Liver (tissue), 8 donors: ENCODE measurements at regions not wholly inside any gene's neighbourhood (a gene's known extent, or its start where the extent isn't known, plus 50 kb on each side); places are given as distances from the start of the nearest gene placed in this dataset.

Experiments
- DNase-seq: peaks from one replicate; pipeline ENCODE4 v3.0.0-alpha.2; 2017; ENCODE audit warnings: low spot score
- H3K27ac ChIP-seq, 2 donors: one replicate each; pipeline ENCODE4 v1.7.0; 2013; ENCODE audit warnings: inconsistent platforms in 2 of 2, low read length in 2 of 2, control low read depth in 1 of 2, low read depth in 1 of 2, mild to moderate bottlenecking in 1 of 2
- H3K27me3 ChIP-seq, 4 donors: one replicate each; pipeline versions ENCODE4 v1.6.1 to v1.7.0; 2013; ENCODE audit warnings: low read length in 3 of 4, inconsistent platforms in 1 of 4, mild to moderate bottlenecking in 1 of 4, moderate library complexity in 1 of 4; ENCODE audit not compliant: control insufficient read depth in 4 of 4, insufficient read depth in 4 of 4
- H3K36me3 ChIP-seq, 4 donors: one replicate each; pipeline versions ENCODE4 v1.6.1 to v1.7.0; 2013; ENCODE audit warnings: low read length in 3 of 4, mild to moderate bottlenecking in 3 of 4, low read depth in 1 of 4, moderate library complexity in 1 of 4; ENCODE audit not compliant: control insufficient read depth in 4 of 4, insufficient read depth in 3 of 4
- H3K4me1 ChIP-seq, 4 donors: one replicate each; pipeline versions ENCODE4 v1.6.1 to v1.7.0; 2013; ENCODE audit warnings: low read length in 3 of 4, mild to moderate bottlenecking in 3 of 4, moderate library complexity in 1 of 4; ENCODE audit not compliant: control insufficient read depth in 4 of 4, insufficient read depth in 4 of 4
- H3K4me3 ChIP-seq, 3 donors: one replicate each; pipeline versions ENCODE4 v1.6.1 to v1.7.0; 2013; ENCODE audit warnings: low read length in 3 of 3, control low read depth in 1 of 3, low read depth in 1 of 3, mild to moderate bottlenecking in 1 of 3
- H3K9ac ChIP-seq, 2 donors: one replicate each; pipeline ENCODE4 v1.7.0; 2013; ENCODE audit warnings: low read length in 2 of 2, mild to moderate bottlenecking in 2 of 2, moderate library complexity in 2 of 2, control low read depth in 1 of 2, low read depth in 1 of 2
- H3K9me3 ChIP-seq, 4 donors: one replicate each; pipeline versions ENCODE4 v1.6.1 to v1.7.0; 2013; ENCODE audit warnings: low read length in 3 of 4; ENCODE audit not compliant: control insufficient read depth in 4 of 4
- ATF3 ChIP-seq: IDR thresholded peaks from 2 replicates; pipeline ENCODE4 v1.6.1; 2016; ENCODE audit warnings: antibody characterized with exemption
- CTCF ChIP-seq: fragments of 150-350 bp; IDR thresholded peaks from 2 replicates; pipeline ENCODE4 v1.5.1; 2017; ENCODE audit warnings: improper control_type of control experiment, low read depth, low read length; ENCODE audit not compliant: missing input control
- EGR1 ChIP-seq, 2 donors: IDR thresholded peaks; 2 replicates each; pipeline ENCODE4 v1.6.1; 2016 to 2018; ENCODE audit warnings: antibody characterized with exemption in 2 of 2, low read depth in 2 of 2
- FOXA1 ChIP-seq: IDR thresholded peaks from 2 replicates; pipeline ENCODE4 v1.6.1; 2016; ENCODE audit warnings: antibody characterized with exemption
- FOXA2 ChIP-seq: IDR thresholded peaks from 2 replicates; pipeline ENCODE4 v1.6.1; 2016; ENCODE audit warnings: antibody characterized with exemption
- GABPA ChIP-seq, 2 donors: IDR thresholded peaks in 1 of 2; conservative IDR thresholded peaks in 1 of 2; 2 replicates each; pipeline ENCODE4 v1.6.1; 2016; ENCODE audit warnings: antibody characterized with exemption in 2 of 2, mild to moderate bottlenecking in 1 of 2, moderate library complexity in 1 of 2
- HNF4A ChIP-seq, 2 donors: conservative IDR thresholded peaks; 2 replicates each; pipeline ENCODE4 v1.6.1; 2016; ENCODE audit warnings: antibody characterized with exemption in 2 of 2, mild to moderate bottlenecking in 2 of 2
- HNF4G ChIP-seq: IDR thresholded peaks from 2 replicates; pipeline ENCODE4 v1.6.1; 2016; ENCODE audit warnings: antibody characterized with exemption
- JUND ChIP-seq, 2 donors: IDR thresholded peaks; 2 replicates each; pipeline ENCODE4 v1.6.1; 2016; ENCODE audit warnings: antibody characterized with exemption in 2 of 2
- MAX ChIP-seq: IDR thresholded peaks from 2 replicates; pipeline ENCODE4 v1.6.1; 2016; ENCODE audit warnings: antibody characterized with exemption
- NR2F2 ChIP-seq: IDR thresholded peaks from 2 replicates; pipeline ENCODE4 v1.6.1; 2016; ENCODE audit warnings: antibody characterized with exemption
- RAD21 ChIP-seq, 2 donors: IDR thresholded peaks; 2 replicates each; pipeline ENCODE4 v1.6.1; 2016; ENCODE audit warnings: antibody characterized with exemption in 2 of 2, mild to moderate bottlenecking in 2 of 2
- REST ChIP-seq: IDR thresholded peaks from 2 replicates; pipeline ENCODE4 v1.6.1; 2016; ENCODE audit warnings: antibody characterized with exemption, mild to moderate bottlenecking
- RXRA ChIP-seq, 2 donors: IDR thresholded peaks; 2 replicates each; pipeline ENCODE4 v1.6.1; 2017 to 2018; ENCODE audit warnings: antibody characterized with exemption in 2 of 2, mild to moderate bottlenecking in 1 of 2
- SP1 ChIP-seq: IDR thresholded peaks from 2 replicates; pipeline ENCODE4 v1.6.1; 2018; ENCODE audit warnings: antibody characterized with exemption, mild to moderate bottlenecking
- TAF1 ChIP-seq: conservative IDR thresholded peaks from 2 replicates; pipeline ENCODE4 v1.6.1; 2016; ENCODE audit warnings: antibody characterized with exemption, mild to moderate bottlenecking
- YY1 ChIP-seq: IDR thresholded peaks from 2 replicates; pipeline ENCODE4 v1.6.1; 2016; ENCODE audit warnings: antibody characterized with exemption, mild to moderate bottlenecking
- ZBTB33 ChIP-seq: IDR thresholded peaks from 2 replicates; pipeline ENCODE4 v1.6.1; 2016; ENCODE audit warnings: antibody characterized with exemption
- WGBS: extraction: QIAGEN DNeasy Blood & Tissue Kit; methylation state at CpG from one replicate; pipeline ENCODE4 v1.1.7; 2013; 5-methylcytosine and 5-hydroxymethylcytosine counted together
- donor health status: healthy.
- donor health status: healthy.
- donor health status: healthy.
- donor health status: healthy.
- donor health status: healthy.

GRCh38 chr16:77132051-77132618, 58.9 kb upstream of the MON1B start:
- WGBS: 28% methylated on average over 3 of the region's 3 CpGs
- Histone ChIP-seq H3K36me3 (no peaks in the 10 kb centered on the region), H3K4me1 (no peaks in the 10 kb centered on the region), H3K27ac (no peak overlapping the region), H3K27me3 (no peaks in the 10 kb centered on the region), H3K9me3 (peaks cover 0 to 5% (median 2%) of the 10 kb centered on the region in 4 donors), H3K4me3 (no peak overlapping the region), H3K9ac (no peak overlapping the region)
- TF ChIP-seq JUND (IDR thresholded peaks at IDR 0.05): no peak
- TF ChIP-seq RAD21 (IDR thresholded peaks at IDR 0.05): no peak
- TF ChIP-seq YY1: no peak
- TF ChIP-seq HNF4A (conservative IDR thresholded peaks at IDR 0.05): no peak
- no peak for TF ChIP-seq NR2F2
- TF ChIP-seq SP1: no peak
- no peak for TF ChIP-seq EGR1 (IDR thresholded peaks at IDR 0.05; ENCODE audit: low read depth in 2 of 2)
- no peak for TF ChIP-seq ZBTB33
- TF ChIP-seq MAX: no peak
- no peak for TF ChIP-seq GABPA (IDR thresholded peaks at IDR 0.05 in 1 of 2, conservative IDR thresholded peaks at IDR 0.05 in 1 of 2)
- TF ChIP-seq TAF1: no peak
- no peak for TF ChIP-seq FOXA1
- no peak for TF ChIP-seq FOXA2
- no peak for TF ChIP-seq HNF4G
- no peak for TF ChIP-seq RXRA (IDR thresholded peaks at IDR 0.05)
- no peak for TF ChIP-seq ATF3
- TF ChIP-seq CTCF: no peak
- DNase-seq: no peak

- no peak for TF ChIP-seq RAD21 (IDR thresholded peaks at IDR 0.05)
- no peak for TF ChIP-seq FOXA2
- no peak for TF ChIP-seq ZBTB33
- no peak for TF ChIP-seq CTCF
- no peak for TF ChIP-seq REST
- TF ChIP-seq ATF3: no peak
- no peak for TF ChIP-seq EGR1 (IDR thresholded peaks at IDR 0.05; ENCODE audit: low read depth in 2 of 2)
- TF ChIP-seq FOXA1: no peak
- TF ChIP-seq SP1: no peak
- no peak for TF ChIP-seq RXRA (IDR thresholded peaks at IDR 0.05)
- TF ChIP-seq GABPA (IDR thresholded peaks at IDR 0.05 in 1 of 2, conservative IDR thresholded peaks at IDR 0.05 in 1 of 2): no peak
- no peak for TF ChIP-seq JUND (IDR thresholded peaks at IDR 0.05)
- no peak for TF ChIP-seq HNF4G
- no peak for TF ChIP-seq TAF1
- no peak for TF ChIP-seq YY1
- no peak for TF ChIP-seq HNF4A (conservative IDR thresholded peaks at IDR 0.05)
- no peak for TF ChIP-seq NR2F2
Measured at GRCh38 chr16:77133706-77134105, 57.3 kb upstream of the MON1B start.

More at GRCh38 chr16:77133706-77134105, 57.3 kb upstream of the MON1B start:
- no peak for DNase-seq
- H3K9ac ChIP-seq: no peak overlapping the region
- H3K36me3 ChIP-seq: no peaks in the 10 kb centered on the region
- 58% methylated on average over 4 of the region's 4 CpGs for WGBS
- no peaks in the 10 kb centered on the region for H3K27me3 ChIP-seq
- H3K4me3 ChIP-seq: no peak overlapping the region
- H3K9me3 ChIP-seq: no peaks in the 10 kb centered on the region
- H3K4me1 ChIP-seq: no peaks in the 10 kb centered on the region
- no peak overlapping the region for H3K27ac ChIP-seq
